ENCODE measurements at regions not wholly inside any gene's neighbourhood (a gene's known extent, or its start where the extent isn't known, plus 50 kb on each side); places are given as distances from the start of the nearest gene placed in this dataset.

- H3K27ac Mint-ChIP-seq: no peak overlapping the region
- no peak overlapping the region for H3K4me3 ChIP-seq (ENCODE audit: low read length)
- no peaks in the 10 kb centered on the region for H3K36me3 ChIP-seq (ENCODE audit: control insufficient read depth, insufficient read depth, low read length)
- H3K27me3 Mint-ChIP-seq (ENCODE audit: insufficient read depth): no peaks in the 10 kb centered on the region
- H3K9me3 Mint-ChIP-seq: peaks cover 2% of the 10 kb centered on the region
- H3K9me3 ChIP-seq (ENCODE audit: control insufficient read depth, low read length): peaks cover 11% of the 10 kb centered on the region
- TF ChIP-seq CTCF (conservative IDR thresholded peaks at IDR 0.05): no peak
- DNase-seq: no peak
- H3K36me3 Mint-ChIP-seq (ENCODE audit: low read depth): peaks cover 2% of the 10 kb centered on the region
- H3K27ac ChIP-seq (ENCODE audit: low read depth, low read length): no peak overlapping the region
- H3K4me1 ChIP-seq (ENCODE audit: control insufficient read depth, insufficient read depth, low read length): peaks cover 4% of the 10 kb centered on the region
- H3K4me3 Mint-ChIP-seq: no peak overlapping the region
- 80 to 97% methylated on average over 1 to 7 of the region's 7 CpGs for whole genome bisulfite sequencing, 2 experiments (ENCODE audit: insufficient coverage in 1 of 2, insufficient read length in 1 of 2)
- no peaks in the 10 kb centered on the region for H3K27me3 ChIP-seq (ENCODE audit: control insufficient read depth, insufficient read depth, low read length, poor library complexity, severe bottlenecking)
- no peak overlapping the region for H3K9ac ChIP-seq (ENCODE audit: extremely low read depth, low read length, poor library complexity, severe bottlenecking)
- peaks cover 14% of the 10 kb centered on the region for H3K4me1 Mint-ChIP-seq
These were observed 52.3 kb upstream of the MGAT5 start for GRCh38 chr2:134201533-134201932.

GRCh38 chr2:134202371-134202770 is 51.5 kb upstream of the MGAT5 start:
- Histone ChIP-seq H3K4me1 (ENCODE audit: control insufficient read depth, insufficient read depth, low read length) (peaks cover 4% of the 10 kb centered on the region), H3K27ac (ENCODE audit: low read depth, low read length) (no peak overlapping the region), H3K9me3 (ENCODE audit: control insufficient read depth, low read length) (peaks cover 11% of the 10 kb centered on the region), H3K27me3 (ENCODE audit: control insufficient read depth, insufficient read depth, low read length, poor library complexity, severe bottlenecking) (no peaks in the 10 kb centered on the region), H3K9ac (ENCODE audit: extremely low read depth, low read length, poor library complexity, severe bottlenecking) (no peak overlapping the region), H3K4me3 (ENCODE audit: low read length) (no peak overlapping the region), H3K36me3 (ENCODE audit: control insufficient read depth, insufficient read depth, low read length) (no peaks in the 10 kb centered on the region)
- Mint-ChIP-seq H3K9me3 (peaks cover 2% of the 10 kb centered on the region), H3K27me3 (ENCODE audit: insufficient read depth) (no peaks in the 10 kb centered on the region), H3K4me1 (peaks cover 14% of the 10 kb centered on the region), H3K27ac (peak overlapping the region; percentile 2), H3K4me3 (no peak overlapping the region), H3K36me3 (ENCODE audit: low read depth) (peaks cover 2% of the 10 kb centered on the region)
- no peak for TF ChIP-seq CTCF (conservative IDR thresholded peaks at IDR 0.05)
- DNase-seq: no peak
- 71 to 74% methylated on average over 4 of the region's 4 CpGs for WGBS, 2 experiments (ENCODE audit: insufficient coverage in 1 of 2, insufficient read length in 1 of 2)

- H3K27me3 ChIP-seq (ENCODE audit: control insufficient read depth, insufficient read depth, low read length, poor library complexity, severe bottlenecking): no peaks in the 10 kb centered on the region
- no peak for TF ChIP-seq CTCF (conservative IDR thresholded peaks at IDR 0.05)
- no peaks in the 10 kb centered on the region for H3K27me3 Mint-ChIP-seq (ENCODE audit: insufficient read depth)
- H3K4me1 ChIP-seq (ENCODE audit: control insufficient read depth, insufficient read depth, low read length): peaks cover 4% of the 10 kb centered on the region
- H3K9me3 ChIP-seq (ENCODE audit: control insufficient read depth, low read length): peaks cover 11% of the 10 kb centered on the region
- H3K27ac ChIP-seq (ENCODE audit: low read depth, low read length): no peak overlapping the region
- no peaks in the 10 kb centered on the region for H3K36me3 ChIP-seq (ENCODE audit: control insufficient read depth, insufficient read depth, low read length)
- no peak overlapping the region for H3K27ac Mint-ChIP-seq
- H3K9me3 Mint-ChIP-seq: peaks cover 2% of the 10 kb centered on the region
- peaks cover 14% of the 10 kb centered on the region for H3K4me1 Mint-ChIP-seq
- no peak overlapping the region for H3K4me3 Mint-ChIP-seq
- DNase-seq: no peak
- H3K9ac ChIP-seq (ENCODE audit: extremely low read depth, low read length, poor library complexity, severe bottlenecking): no peak overlapping the region
- no peak overlapping the region for H3K4me3 ChIP-seq (ENCODE audit: low read length)
- peaks cover 2% of the 10 kb centered on the region for H3K36me3 Mint-ChIP-seq (ENCODE audit: low read depth)
These were observed 50.7 kb upstream of the MGAT5 start for GRCh38 chr2:134203175-134203574.

Small RNA genes lying in the stretch of these regions (microRNA-seq; reads per million reads assigned to microRNA genes)
- 2.5 reads per million, percentile 16 among the genes with 10 or more reads in this experiment for gene MIR3679 (ENCODE audit: borderline microRNAs expressed)
